A673 (cell line): ENCODE measurements at regions not wholly inside any gene's neighbourhood (a gene's known extent, or its start where the extent isn't known, plus 50 kb on each side); places are given as distances from the start of the nearest gene placed in this dataset.

Source experiments
- BruUV-seq: library from RNA; stranded (reverse); fragments of 400-500 nt; replicated peaks from 2 replicates; lab custom pipeline; 2021; lab: Mats Ljungman, UMichigan
- CTCF ChIA-PET: fragments of 300-600 bp; sonication (Branson Sonifier 250); formaldehyde crosslinking; loops from one replicate; lab custom pipeline; 2022; ENCODE audit warnings: antibody characterized with exemption; lab: Charles Lee
- POLR2A ChIA-PET: fragments of 300-600 bp; sonication (Branson Sonifier 250); formaldehyde crosslinking; loops from one replicate; lab custom pipeline; 2022; ENCODE audit warnings: antibody characterized with exemption; ENCODE audit not compliant: low non-redundant PET; lab: Charles Lee
- DNase-seq: peaks from one replicate; pipeline ENCODE4 v3.0.0-alpha.2; 2015; ENCODE audit warnings: low spot score
- H3K27ac ChIP-seq: fragments of 200-600 bp; sonication (generic); 2 replicates; pipeline ENCODE4 v1.5.1; 2016; ENCODE audit warnings: mixed run types, low read depth, mild to moderate bottlenecking, mixed read lengths, antibody characterized with exemption, low read length; ENCODE audit not compliant: poor library complexity, severe bottlenecking
- H3K27me3 ChIP-seq: fragments of 200-600 bp; sonication (generic); replicated peaks from 2 replicates; pipeline ENCODE4 v1.6.1; 2017; ENCODE audit warnings: mixed run types, low read depth, mild to moderate bottlenecking, mixed read lengths, antibody characterized with exemption, low read length; ENCODE audit not compliant: insufficient read depth, poor library complexity
- H3K36me3 ChIP-seq: fragments of 200-600 bp; sonication (generic); 2 replicates; pipeline ENCODE4 v1.6.1; 2016; ENCODE audit warnings: mixed run types, mild to moderate bottlenecking, mixed read lengths, antibody characterized with exemption, low read length; ENCODE audit not compliant: insufficient read depth, poor library complexity, severe bottlenecking
- H3K4me1 ChIP-seq: fragments of 200-600 bp; sonication (generic); 2 replicates; pipeline ENCODE4 v1.6.1; 2017; ENCODE audit warnings: mixed run types, mild to moderate bottlenecking, mixed read lengths, antibody characterized with exemption, low read length; ENCODE audit not compliant: insufficient read depth, poor library complexity, severe bottlenecking
- H3K4me3 ChIP-seq: fragments of 200-600 bp; sonication (generic); 2 replicates; pipeline ENCODE4 v1.5.1; 2016; ENCODE audit warnings: low read depth, mixed run types, mild to moderate bottlenecking, mixed read lengths, low read length; ENCODE audit not compliant: poor library complexity, severe bottlenecking
- H3K9me3 ChIP-seq: fragments of 200-600 bp; sonication (generic); 2 replicates; pipeline ENCODE4 v1.6.1; 2016; ENCODE audit warnings: mixed run types, low read depth, mild to moderate bottlenecking, mixed read lengths, antibody characterized with exemption, low read length; ENCODE audit not compliant: poor library complexity, severe bottlenecking
- CTCF ChIP-seq: fragments of 300-800, 200-600 bp; sonication (generic); conservative IDR thresholded peaks from 2 replicates; pipeline ENCODE4 v1.5.1; 2017; ENCODE audit warnings: low read depth, mild to moderate bottlenecking, antibody characterized with exemption, low read length, moderate library complexity, mixed read lengths
- EZH2 ChIP-seq: fragments of 200-600 bp; sonication (generic); IDR thresholded peaks from 2 replicates; pipeline ENCODE4 v1.6.1; 2017; ENCODE audit warnings: borderline replicate concordance, low read depth, mild to moderate bottlenecking, mixed read lengths, antibody characterized with exemption, low read length; ENCODE audit not compliant: poor library complexity, severe bottlenecking
- intact Hi-C: fragments of 100-400 bp; cut with micrococcal nuclease; formaldehyde crosslinking; loops from one replicate; pipeline ENCODE4 v1.10.0; 2022; ENCODE audit not compliant: unreplicated experiment

GRCh38 chr6:111925296-111925695 is 52.0 kb upstream of the FYN start:
- DNase-seq: no peak
- ChIA-PET CTCF (no interaction called here), POLR2A (no interaction called here)
- Histone ChIP-seq H3K36me3 (no peaks in the 10 kb centered on the region), H3K4me3 (no peak overlapping the region), H3K27ac (no peak overlapping the region), H3K4me1 (peaks cover 19% of the 10 kb centered on the region), H3K9me3 (no peaks in the 10 kb centered on the region), H3K27me3 (no peaks in the 10 kb centered on the region)
- TF ChIP-seq CTCF (no peak), EZH2 (no peak)
- intact Hi-C loops: loop anchor here (10.0 kb wide), 1 partner anchor 60 kb away; no protein-coding TSS in a partner anchor
- no TSS peak for BruUV-seq

GRCh38 chr6:111926731-111927302 is 53.6 kb upstream of the FYN start:
- Histone ChIP-seq H3K4me1 (peaks cover 19% of the 10 kb centered on the region), H3K4me3 (no peak overlapping the region), H3K27ac (no peak overlapping the region), H3K36me3 (no peaks in the 10 kb centered on the region), H3K27me3 (no peaks in the 10 kb centered on the region), H3K9me3 (no peaks in the 10 kb centered on the region)
- TF ChIP-seq EZH2: no peak
- no peak for TF ChIP-seq CTCF
- CTCF ChIA-PET: no interaction called here
- POLR2A ChIA-PET: no interaction called here
- DNase-seq: no peak
- intact Hi-C loops: loop anchor here (10.0 kb wide), 1 partner anchor 58 kb away; no protein-coding TSS in a partner anchor
- no TSS peak for BruUV-seq

GRCh38 chr6:111927321-111927720 is 54.1 kb upstream of the FYN start:
- POLR2A ChIA-PET: no interaction called here
- intact Hi-C loops: loop anchor here (10.0 kb wide), 1 partner anchor 57 kb away; no protein-coding TSS in a partner anchor

More at GRCh38 chr6:111927321-111927720, 54.1 kb upstream of the FYN start:
- Histone ChIP-seq H3K4me3 (no peak overlapping the region), H3K27me3 (no peaks in the 10 kb centered on the region), H3K9me3 (no peaks in the 10 kb centered on the region), H3K27ac (no peak overlapping the region), H3K36me3 (no peaks in the 10 kb centered on the region), H3K4me1 (peaks cover 14% of the 10 kb centered on the region)
- BruUV-seq: no TSS peak
- CTCF ChIA-PET: no interaction called here
- TF ChIP-seq EZH2: no peak
- no peak for TF ChIP-seq CTCF
- no peak for DNase-seq
